ENCODE measurements at regions not wholly inside any gene's neighbourhood (a gene's known extent, or its start where the extent isn't known, plus 50 kb on each side); places are given as distances from the start of the nearest gene placed in this dataset.

DNA sequence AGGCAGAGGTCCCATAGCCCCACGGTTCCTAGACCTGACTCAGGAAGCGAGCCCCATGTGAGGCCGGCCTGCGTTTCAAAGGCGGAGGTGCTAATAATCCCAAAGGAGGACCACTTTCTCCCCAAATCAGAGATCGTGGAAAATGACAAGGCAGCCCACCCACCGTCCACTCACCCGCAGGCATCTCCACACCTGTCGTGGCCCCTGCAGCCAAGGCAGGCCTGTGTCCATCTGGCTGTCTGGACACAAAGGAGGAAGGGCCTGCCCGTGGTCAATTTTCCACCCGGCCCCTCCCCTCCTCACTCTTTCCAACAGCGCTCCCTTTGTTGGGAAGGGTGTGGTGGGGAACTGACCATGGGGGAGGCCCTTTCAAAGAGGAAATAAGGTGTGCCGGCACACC lies 125.3 kb upstream of the TMEM132D start:
- H4K20me1 ChIP-seq (ENCODE audit: insufficient read depth, low read length) = no peaks in the 10 kb centered on the region
- H3K27ac ChIP-seq (ENCODE audit: low read length) = no peak overlapping the region
- TF ChIP-seq, protein P1, sequence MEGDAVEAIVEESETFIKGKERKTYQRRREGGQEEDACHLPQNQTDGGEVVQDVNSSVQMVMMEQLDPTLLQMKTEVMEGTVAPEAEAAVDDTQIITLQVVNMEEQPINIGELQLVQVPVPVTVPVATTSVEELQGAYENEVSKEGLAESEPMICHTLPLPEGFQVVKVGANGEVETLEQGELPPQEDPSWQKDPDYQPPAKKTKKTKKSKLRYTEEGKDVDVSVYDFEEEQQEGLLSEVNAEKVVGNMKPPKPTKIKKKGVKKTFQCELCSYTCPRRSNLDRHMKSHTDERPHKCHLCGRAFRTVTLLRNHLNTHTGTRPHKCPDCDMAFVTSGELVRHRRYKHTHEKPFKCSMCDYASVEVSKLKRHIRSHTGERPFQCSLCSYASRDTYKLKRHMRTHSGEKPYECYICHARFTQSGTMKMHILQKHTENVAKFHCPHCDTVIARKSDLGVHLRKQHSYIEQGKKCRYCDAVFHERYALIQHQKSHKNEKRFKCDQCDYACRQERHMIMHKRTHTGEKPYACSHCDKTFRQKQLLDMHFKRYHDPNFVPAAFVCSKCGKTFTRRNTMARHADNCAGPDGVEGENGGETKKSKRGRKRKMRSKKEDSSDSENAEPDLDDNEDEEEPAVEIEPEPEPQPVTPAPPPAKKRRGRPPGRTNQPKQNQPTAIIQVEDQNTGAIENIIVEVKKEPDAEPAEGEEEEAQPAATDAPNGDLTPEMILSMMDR (IDR thresholded peaks at IDR 0.05; ENCODE audit: low read depth, low read length) = no peak
- no peak for TF ChIP-seq EZH2phosphoT487 (IDR thresholded peaks at IDR 0.05; ENCODE audit: low read depth)

DNA sequence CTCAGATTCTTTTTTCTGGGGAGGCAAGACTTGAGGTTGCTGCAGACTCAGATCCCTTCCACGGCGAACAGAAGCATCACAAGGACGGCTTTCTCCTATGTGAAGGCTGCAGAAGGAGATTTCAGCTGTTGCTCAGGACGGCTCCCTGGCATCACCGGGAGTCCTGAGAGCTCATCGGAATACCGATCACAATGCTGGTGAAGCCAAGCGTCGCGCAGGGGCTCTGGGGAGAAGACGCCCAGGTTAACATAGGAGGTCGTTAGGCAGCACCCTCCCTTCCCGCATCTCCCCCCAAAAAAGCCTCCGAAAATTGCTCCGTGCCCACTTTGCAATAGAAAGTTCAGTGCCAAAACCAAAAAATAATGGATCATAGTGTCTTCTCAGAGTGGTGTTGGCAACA lies 127.2 kb upstream of the TMEM132D start:
- Histone ChIP-seq H3K4me3 (ENCODE audit: low read length) (no peak overlapping the region), H3K27ac (ENCODE audit: low read length) (no peak overlapping the region), H4K20me1 (ENCODE audit: insufficient read depth, low read length) (no peaks in the 10 kb centered on the region), H3K36me3 (replicated peaks; ENCODE audit: low read depth, low read length) (no peaks in the 10 kb centered on the region), H3K9me3 (ENCODE audit: insufficient read depth, low read length) (no peaks in the 10 kb centered on the region), H2AFZ (ENCODE audit: low read depth, low read length) (no peak overlapping the region), H3K9ac (ENCODE audit: low read length) (no peak overlapping the region), H3K27me3 (ENCODE audit: low read depth, low read length) (0 out of 2 replicates have a peak, but pooled peaks cover 4% of the 10 kb centered on the region), H3K4me1 (ENCODE audit: low read length) (no peaks in the 10 kb centered on the region), H3K4me2 (ENCODE audit: low read length) (no peak overlapping the region), H3K79me2 (ENCODE audit: low read length) (no peaks in the 10 kb centered on the region)
- TF ChIP-seq EZH2phosphoT487 (IDR thresholded peaks at IDR 0.05; ENCODE audit: low read depth) = no peak
- TF ChIP-seq, protein P1 (IDR thresholded peaks at IDR 0.05; ENCODE audit: low read depth, low read length) = no peak

More for the DNA sequence above, 125.3 kb upstream of the TMEM132D start:
- Histone ChIP-seq H3K9me3 (ENCODE audit: insufficient read depth, low read length) (no peaks in the 10 kb centered on the region), H3K4me2 (ENCODE audit: low read length) (no peak overlapping the region), H3K27me3 (ENCODE audit: low read depth, low read length) (0 out of 2 replicates have a peak, but pooled peaks cover 4% of the 10 kb centered on the region), H2AFZ (ENCODE audit: low read depth, low read length) (no peak overlapping the region), H3K79me2 (ENCODE audit: low read length) (no peaks in the 10 kb centered on the region), H3K4me3 (ENCODE audit: low read length) (no peak overlapping the region), H3K4me1 (ENCODE audit: low read length) (no peaks in the 10 kb centered on the region), H3K9ac (ENCODE audit: low read length) (no peak overlapping the region), H3K36me3 (replicated peaks; ENCODE audit: low read depth, low read length) (no peaks in the 10 kb centered on the region)

DNA sequence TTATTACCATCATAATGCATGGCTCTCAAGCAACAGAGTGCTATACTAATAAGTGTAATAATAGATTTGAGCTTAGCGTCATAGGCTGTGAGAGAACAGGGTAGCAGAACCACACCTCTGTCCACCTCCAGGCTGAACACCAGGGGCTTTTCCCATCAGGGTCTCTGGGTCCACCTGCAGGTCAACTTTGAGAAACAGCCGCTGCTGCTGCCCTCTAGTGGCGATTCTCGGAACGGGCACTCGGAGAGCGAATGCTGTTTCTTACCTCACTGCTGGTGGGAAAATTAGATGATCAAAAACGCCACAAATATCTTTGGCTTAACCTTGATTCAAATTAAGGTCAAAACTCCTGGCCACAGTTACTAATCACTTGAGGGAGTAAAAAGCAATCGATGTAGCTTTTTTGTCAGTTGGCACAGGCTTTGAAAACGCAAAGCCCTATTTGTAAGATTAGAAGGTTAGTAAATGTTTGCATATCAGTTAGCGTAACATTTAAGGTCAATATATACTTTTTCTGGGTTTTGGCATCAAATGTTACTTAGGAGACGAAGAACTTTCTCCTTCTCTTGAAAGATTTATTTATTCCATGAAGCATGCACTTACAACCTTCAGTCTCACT lies 127.9 kb upstream of the TMEM132D start:
- Histone ChIP-seq H3K4me2 (ENCODE audit: low read length) (no peak overlapping the region), H3K27me3 (ENCODE audit: low read depth, low read length) (0 out of 2 replicates have a peak, but pooled peaks cover 4% of the 10 kb centered on the region)
- TF ChIP-seq EZH2phosphoT487 (IDR thresholded peaks at IDR 0.05; ENCODE audit: low read depth) = no peak
- TF ChIP-seq, protein P1 (IDR thresholded peaks at IDR 0.05; ENCODE audit: low read depth, low read length) = peak; percentile 96

DNA sequence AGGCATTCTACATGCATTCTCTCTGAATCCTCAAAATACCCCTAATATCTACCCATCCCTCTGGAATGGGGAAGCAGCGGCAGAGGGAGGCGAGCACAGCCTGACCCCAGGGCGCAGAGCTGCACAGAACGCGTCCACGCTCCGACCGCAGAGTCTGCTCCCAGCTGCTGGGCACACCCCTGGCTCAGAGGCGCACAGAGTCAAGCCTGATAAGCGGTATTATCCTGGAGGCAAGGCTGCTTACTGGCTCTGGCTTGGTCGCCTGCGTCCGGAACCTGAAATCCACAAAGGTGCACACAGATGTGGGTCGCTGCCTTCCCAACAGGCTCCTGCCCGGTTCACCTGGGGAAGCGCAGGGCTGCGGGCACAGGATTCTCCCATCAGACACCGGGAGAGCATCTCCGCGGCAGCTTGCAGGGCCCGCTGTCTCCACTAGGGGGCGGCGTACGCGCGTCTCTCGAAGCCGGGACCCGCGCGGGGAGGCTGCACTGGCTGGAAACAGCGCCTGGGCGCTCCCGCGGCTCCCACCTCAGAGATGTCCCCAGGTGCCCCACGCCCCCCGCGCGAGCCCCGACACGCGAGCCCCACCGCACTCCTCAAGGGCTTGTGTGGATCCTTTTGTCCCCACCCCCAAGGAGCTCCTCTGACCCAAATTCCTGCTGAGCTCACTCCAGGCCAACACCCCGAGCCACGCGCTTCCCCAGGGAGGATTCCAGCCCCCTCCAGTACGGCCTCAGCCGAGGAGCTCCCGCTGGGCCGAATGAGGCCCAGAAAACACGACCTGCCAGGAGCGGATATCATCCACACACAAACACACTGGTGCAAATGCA lies 120.1 kb upstream of the FZD10 start:
- H3K9me3 ChIP-seq (ENCODE audit: insufficient read depth, low read length) = no peaks in the 10 kb centered on the region; the same call in 1 of the 2 replicates
- no peak overlapping the region for H3K4me2 ChIP-seq (ENCODE audit: low read length)
- no peak overlapping the region for H2AFZ ChIP-seq (ENCODE audit: low read depth, low read length)
- no peak overlapping the region for H3K9ac ChIP-seq (ENCODE audit: low read length)
- no peaks in the 10 kb centered on the region for H3K27me3 ChIP-seq (ENCODE audit: low read depth, low read length)
- no peak for TF ChIP-seq EZH2phosphoT487 (IDR thresholded peaks at IDR 0.05; ENCODE audit: low read depth)
- TF ChIP-seq, protein P1 (IDR thresholded peaks at IDR 0.05; ENCODE audit: low read depth, low read length) = peak; percentile 8; the same call in 1 of the 2 replicates
- H4K20me1 ChIP-seq (ENCODE audit: insufficient read depth, low read length) = no peaks in the 10 kb centered on the region
- no peaks in the 10 kb centered on the region for H3K36me3 ChIP-seq (replicated peaks; ENCODE audit: low read depth, low read length)
- no peaks in the 10 kb centered on the region for H3K4me1 ChIP-seq (ENCODE audit: low read length)
- H3K4me3 ChIP-seq (ENCODE audit: low read length) = no peak overlapping the region
- H3K27ac ChIP-seq (ENCODE audit: low read length) = no peak overlapping the region
- H3K79me2 ChIP-seq (ENCODE audit: low read length) = no peaks in the 10 kb centered on the region

More for the DNA sequence above, 127.9 kb upstream of the TMEM132D start:
- Histone ChIP-seq H3K9ac (ENCODE audit: low read length) (no peak overlapping the region), H3K27ac (ENCODE audit: low read length) (no peak overlapping the region), H2AFZ (ENCODE audit: low read depth, low read length) (no peak overlapping the region), H3K4me3 (ENCODE audit: low read length) (no peak overlapping the region), H4K20me1 (ENCODE audit: insufficient read depth, low read length) (no peaks in the 10 kb centered on the region), H3K36me3 (replicated peaks; ENCODE audit: low read depth, low read length) (no peaks in the 10 kb centered on the region), H3K79me2 (ENCODE audit: low read length) (no peaks in the 10 kb centered on the region), H3K9me3 (ENCODE audit: insufficient read depth, low read length) (no peaks in the 10 kb centered on the region), H3K4me1 (ENCODE audit: low read length) (no peaks in the 10 kb centered on the region)
